Right cardiac atrium (tissue), 5 donors: ENCODE measurements at regions not wholly inside any gene's neighbourhood (a gene's known extent, or its start where the extent isn't known, plus 50 kb on each side); places are given as distances from the start of the nearest gene placed in this dataset.

Experiments used
- ATAC-seq, 2 donors: fragments of 200-7000 bp; cut with Tn5 transposase; one replicate each; pipeline versions ENCODE4 v1.8.0 to v1.9.1; 2020; ENCODE audit warnings: moderate library complexity in 2 of 2, mild to moderate bottlenecking in 1 of 2
- DNase-seq, 3 donors: peaks; one replicate each; pipeline ENCODE4 v3.0.0-alpha.2; 2020
- H3K27ac ChIP-seq: one replicate; pipeline ENCODE4 v1.5.1; 2013; ENCODE audit warnings: mild to moderate bottlenecking, low read length, control low read depth, moderate library complexity
- H3K27me3 ChIP-seq: one replicate; pipeline ENCODE4 v1.6.1; 2013; ENCODE audit not compliant: control insufficient read depth, insufficient read depth
- H3K4me1 ChIP-seq: one replicate; pipeline ENCODE4 v1.6.1; 2013; ENCODE audit warnings: low read length; ENCODE audit not compliant: control insufficient read depth, insufficient read depth
- H3K4me3 ChIP-seq: one replicate; pipeline ENCODE4 v1.5.1; 2013; ENCODE audit warnings: low read length, control low read depth
- H3K9me3 ChIP-seq: one replicate; pipeline ENCODE4 v1.6.1; 2013; ENCODE audit warnings: low read length; ENCODE audit not compliant: control insufficient read depth
- WGBS: extraction: QIAGEN DNeasy Blood & Tissue Kit; methylation state at CpG from one replicate; pipeline ENCODE4 v1.1.7; 2013; 5-methylcytosine and 5-hydroxymethylcytosine counted together
- intact Hi-C, 4 donors: fragments of 100-400 bp; cut with DNase I; formaldehyde crosslinking; loops; one replicate each; pipeline versions ENCODE4 v1.11.0 to v1.14.0; 2022 to 2023
- donor health status: healthy with polysubstance abuse.
- donor health status: DM: no; HTN: yes; CAD: no.
- donor health status: DM: no; HTN: no; CAD: no.
- donor health status: DM: no; HTN: yes; CAD: no; lungs with severe emphysema.
- donor health status: DM: yes; HTN: yes; CAD: no.

GRCh38 chr1:163439471-163439870 is 117.7 kb downstream of the NUF2 start:
- H3K4me3 ChIP-seq = no peak overlapping the region
- H3K9me3 ChIP-seq = no peaks in the 10 kb centered on the region
- 48% methylated on average over 6 of the region's 6 CpGs for WGBS
- intact Hi-C loops = no loop called here
- DNase-seq (no peak), ATAC-seq (no peak)
- H3K4me1 ChIP-seq = no peaks in the 10 kb centered on the region
- no peak overlapping the region for H3K27ac ChIP-seq
- H3K27me3 ChIP-seq = no peaks in the 10 kb centered on the region

- H3K4me3 ChIP-seq = no peak overlapping the region
Measured at GRCh38 chr1:163440090-163440489, 118.3 kb downstream of the NUF2 start.

GRCh38 chr1:163442231-163442879 is 120.6 kb downstream of the NUF2 start:
- Histone ChIP-seq H3K27me3 (no peaks in the 10 kb centered on the region), H3K9me3 (no peaks in the 10 kb centered on the region), H3K4me1 (no peaks in the 10 kb centered on the region), H3K4me3 (no peak overlapping the region), H3K27ac (no peak overlapping the region)
- no peak for DNase-seq
- 75% methylated on average over 4 of the region's 4 CpGs for WGBS
- ATAC-seq = no peak
- intact Hi-C loops = no loop called here

More at GRCh38 chr1:163440090-163440489, 118.3 kb downstream of the NUF2 start:
- WGBS = 37% methylated on average over 4 of the region's 4 CpGs
- intact Hi-C loops = no loop called here
- DNase-seq = peak in 1 of 3 donors; percentile 35
- Histone ChIP-seq H3K4me1 (no peaks in the 10 kb centered on the region), H3K27me3 (no peaks in the 10 kb centered on the region), H3K27ac (no peak overlapping the region), H3K9me3 (no peaks in the 10 kb centered on the region)
- no peak for ATAC-seq

- intact Hi-C loops = no loop called here
- ATAC-seq = no peak
- WGBS = 46% methylated on average over 7 of the region's 7 CpGs
Measured at GRCh38 chr1:163442895-163443294, 121.1 kb downstream of the NUF2 start.

GRCh38 chr1:163443863-163444262 is 122.1 kb downstream of the NUF2 start:
- Histone ChIP-seq H3K27me3 (no peaks in the 10 kb centered on the region), H3K27ac (no peak overlapping the region), H3K4me1 (no peaks in the 10 kb centered on the region), H3K9me3 (no peaks in the 10 kb centered on the region), H3K4me3 (no peak overlapping the region)
- WGBS = 81% methylated on average over 4 of the region's 4 CpGs
- DNase-seq (no peak), ATAC-seq (no peak)
- intact Hi-C loops = no loop called here

More at GRCh38 chr1:163442895-163443294, 121.1 kb downstream of the NUF2 start:
- H3K27ac ChIP-seq = no peak overlapping the region
- H3K9me3 ChIP-seq = no peaks in the 10 kb centered on the region
- DNase-seq = no peak
- no peak overlapping the region for H3K4me3 ChIP-seq
- no peaks in the 10 kb centered on the region for H3K27me3 ChIP-seq
- H3K4me1 ChIP-seq = no peaks in the 10 kb centered on the region

GRCh38 chr1:163444665-163445064 is 122.9 kb downstream of the NUF2 start:
- 51% methylated on average over 2 of the region's 2 CpGs for WGBS
- Histone ChIP-seq H3K27me3 (no peaks in the 10 kb centered on the region), H3K4me1 (no peaks in the 10 kb centered on the region), H3K4me3 (no peak overlapping the region), H3K9me3 (no peaks in the 10 kb centered on the region), H3K27ac (no peak overlapping the region)
- intact Hi-C loops = no loop called here
- no peak for DNase-seq
- ATAC-seq = no peak

- intact Hi-C loops = no loop called here
- DNase-seq = no peak
- no peak overlapping the region for H3K4me3 ChIP-seq
- H3K4me1 ChIP-seq = no peaks in the 10 kb centered on the region
- no peak for ATAC-seq
- no peak overlapping the region for H3K27ac ChIP-seq
- peaks cover 2% of the 10 kb centered on the region for H3K27me3 ChIP-seq
- H3K9me3 ChIP-seq = no peaks in the 10 kb centered on the region
Measured at GRCh38 chr1:163450986-163451385, 129.2 kb downstream of the NUF2 start.

GRCh38 chr1:163459539-163459938 is 137.8 kb downstream of the NUF2 start:
- 53% methylated on average over 4 of the region's 4 CpGs for WGBS

GRCh38 chr1:163467289-163467688 is 145.5 kb downstream of the NUF2 start:
- DNase-seq (no peak), ATAC-seq (no peak)
- H3K4me1 ChIP-seq = no peaks in the 10 kb centered on the region
- H3K27me3 ChIP-seq = no peaks in the 10 kb centered on the region
- 73% methylated on average over 1 of the region's 1 CpG for WGBS
- no peak overlapping the region for H3K27ac ChIP-seq
- intact Hi-C loops = no loop called here
- no peaks in the 10 kb centered on the region for H3K9me3 ChIP-seq
- no peak overlapping the region for H3K4me3 ChIP-seq

More at GRCh38 chr1:163459539-163459938, 137.8 kb downstream of the NUF2 start:
- ATAC-seq = no peak
- H3K27ac ChIP-seq = no peak overlapping the region
- H3K4me1 ChIP-seq = no peaks in the 10 kb centered on the region
- no peak for DNase-seq
- no peak overlapping the region for H3K4me3 ChIP-seq
- intact Hi-C loops = no loop called here
- peaks cover 2% of the 10 kb centered on the region for H3K27me3 ChIP-seq
- H3K9me3 ChIP-seq = no peaks in the 10 kb centered on the region

- intact Hi-C loops = no loop called here
- WGBS = 69% methylated on average over 13 of the region's 13 CpGs
- Histone ChIP-seq H3K4me3 (no peak overlapping the region), H3K4me1 (no peaks in the 10 kb centered on the region), H3K9me3 (no peaks in the 10 kb centered on the region), H3K27me3 (no peaks in the 10 kb centered on the region), H3K27ac (no peak overlapping the region)
- DNase-seq (no peak), ATAC-seq (no peak)
Measured at GRCh38 chr1:163471779-163472650, 150.3 kb downstream of the NUF2 start.

GRCh38 chr1:163472651-163473248 is 151.0 kb downstream of the NUF2 start:
- DNase-seq (no peak), ATAC-seq (no peak)
- intact Hi-C loops = no loop called here
- WGBS = 57% methylated on average over 9 of the region's 9 CpGs
- Histone ChIP-seq H3K9me3 (no peaks in the 10 kb centered on the region), H3K4me3 (no peak overlapping the region), H3K27ac (no peak overlapping the region), H3K4me1 (no peaks in the 10 kb centered on the region), H3K27me3 (no peaks in the 10 kb centered on the region)
